Rectal smooth muscle tissue (tissue), 1 donor: ENCODE measurements at regions not wholly inside any gene's neighbourhood (a gene's known extent, or its start where the extent isn't known, plus 50 kb on each side); places are given as distances from the start of the nearest gene placed in this dataset.

Experiments
- H3K27ac ChIP-seq: one replicate; pipeline ENCODE4 v1.7.0; 2013; ENCODE audit warnings: low read depth, low read length, inconsistent platforms
- H3K27me3 ChIP-seq: one replicate; pipeline ENCODE4 v1.7.0; 2013; ENCODE audit warnings: low read length; ENCODE audit not compliant: control insufficient read depth, insufficient read depth
- H3K36me3 ChIP-seq: one replicate; pipeline ENCODE4 v1.7.0; 2013; ENCODE audit warnings: low read length; ENCODE audit not compliant: control insufficient read depth, insufficient read depth
- H3K4me1 ChIP-seq: one replicate; pipeline ENCODE4 v1.7.0; 2013; ENCODE audit warnings: low read length; ENCODE audit not compliant: control insufficient read depth, insufficient read depth
- H3K4me3 ChIP-seq: one replicate; pipeline ENCODE4 v1.7.0; 2013; ENCODE audit warnings: low read length
- H3K9ac ChIP-seq: one replicate; pipeline ENCODE4 v1.7.0; 2013; ENCODE audit warnings: low read length

DNA sequence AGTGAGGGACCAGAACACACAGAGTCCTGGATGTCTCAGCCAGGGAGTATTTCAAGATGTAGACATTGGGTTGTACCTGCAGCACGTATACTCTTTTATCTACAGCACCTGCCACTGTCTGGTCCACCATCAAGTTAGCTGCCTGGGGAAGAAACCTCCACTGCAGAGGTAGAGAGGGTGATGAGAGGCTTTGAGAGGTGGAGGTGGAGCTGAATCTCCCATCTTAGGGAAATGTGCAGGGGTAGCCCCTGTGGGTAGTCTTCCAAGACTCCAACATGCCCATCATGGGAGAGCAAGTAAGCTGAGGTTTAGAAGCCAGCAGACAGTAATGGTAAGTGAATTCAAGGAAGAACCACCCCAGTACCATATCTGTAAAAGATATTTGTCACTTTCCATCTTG lies 93.3 kb upstream of the CELF4 start:
- Histone ChIP-seq H3K27ac (no peak overlapping the region), H3K4me1 (no peaks in the 10 kb centered on the region), H3K27me3 (no peaks in the 10 kb centered on the region), H3K9ac (no peak overlapping the region), H3K36me3 (no peaks in the 10 kb centered on the region), H3K4me3 (no peak overlapping the region)

DNA sequence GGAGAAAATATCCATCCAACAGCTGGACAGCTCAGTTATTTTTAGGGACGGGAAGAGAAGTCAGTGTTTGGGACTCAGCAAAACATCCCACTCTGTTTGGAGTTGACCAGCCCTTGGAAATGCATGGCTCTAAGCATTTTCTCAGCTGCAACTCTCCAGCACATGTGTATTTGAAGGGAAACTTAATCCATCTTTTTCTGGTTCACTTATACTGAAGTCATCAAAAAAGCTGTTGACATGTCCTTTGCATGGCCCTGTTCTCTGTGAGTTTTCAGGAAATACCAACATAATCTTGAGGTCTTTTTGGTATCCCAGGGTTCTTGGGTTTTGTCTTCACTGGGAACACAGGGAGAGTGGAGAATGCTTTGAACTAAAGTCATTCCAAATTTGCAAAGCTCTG lies 91.9 kb upstream of the CELF4 start:
- Histone ChIP-seq H3K4me3 (no peak overlapping the region), H3K9ac (no peak overlapping the region), H3K36me3 (no peaks in the 10 kb centered on the region), H3K4me1 (no peaks in the 10 kb centered on the region), H3K27me3 (no peaks in the 10 kb centered on the region), H3K27ac (no peak overlapping the region)

DNA sequence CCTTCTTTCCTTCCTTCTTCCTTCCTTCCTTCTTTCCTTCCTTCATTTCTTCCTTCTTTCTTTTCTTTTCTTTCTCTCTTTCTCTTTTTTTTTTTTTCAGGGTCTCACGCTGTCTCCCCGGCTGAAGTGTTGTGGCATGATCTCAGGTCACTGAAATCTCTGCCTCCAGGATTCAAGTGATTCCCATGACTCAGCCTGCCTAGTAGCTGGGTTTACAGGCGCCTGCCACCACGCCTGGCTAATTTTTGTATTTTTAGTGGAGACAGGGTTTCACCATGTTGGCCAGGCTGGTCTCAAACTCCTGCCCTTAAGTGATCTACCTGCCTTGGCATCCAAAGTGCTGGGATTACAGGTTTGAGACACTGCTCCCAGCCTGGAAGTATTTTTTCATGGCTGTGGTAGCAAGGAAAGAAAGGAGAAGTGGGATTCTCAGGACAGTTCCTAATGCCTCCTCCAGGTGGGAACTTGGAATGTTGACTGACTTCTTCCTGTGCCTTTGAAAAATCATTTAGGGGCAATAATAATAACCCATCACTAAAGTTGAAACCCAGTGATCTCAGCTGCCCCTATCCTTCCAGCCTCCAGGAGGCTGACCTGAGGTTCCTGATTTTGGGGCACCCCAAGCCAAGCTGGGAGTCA lies 89.3 kb upstream of the CELF4 start:
- Histone ChIP-seq H3K9ac (no peak overlapping the region), H3K27ac (no peak overlapping the region), H3K27me3 (no peaks in the 10 kb centered on the region), H3K4me3 (no peak overlapping the region), H3K4me1 (no peaks in the 10 kb centered on the region), H3K36me3 (no peaks in the 10 kb centered on the region)

DNA sequence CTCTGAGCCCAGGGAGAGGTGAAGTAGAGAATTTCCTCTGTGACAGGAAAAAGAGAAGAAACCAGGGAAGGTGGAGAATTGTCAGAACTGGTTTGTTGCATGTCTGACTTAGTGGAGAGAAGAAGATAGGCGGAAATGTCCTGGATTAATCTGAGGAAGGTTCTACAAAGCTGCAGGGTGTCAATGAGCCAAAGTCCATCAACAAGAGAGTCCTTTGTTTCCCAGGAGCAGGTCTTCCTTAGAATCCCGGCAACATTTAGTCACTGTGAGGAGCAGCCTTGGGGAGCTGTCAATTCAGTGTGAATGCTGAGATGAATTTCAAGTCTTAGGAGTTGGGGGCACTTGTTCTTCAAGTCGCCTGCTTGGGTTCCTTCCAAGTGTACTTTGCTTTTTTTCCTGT lies 88.4 kb upstream of the CELF4 start:
- Histone ChIP-seq H3K27me3 (no peaks in the 10 kb centered on the region), H3K27ac (no peak overlapping the region), H3K4me3 (no peak overlapping the region), H3K4me1 (no peaks in the 10 kb centered on the region), H3K36me3 (no peaks in the 10 kb centered on the region), H3K9ac (no peak overlapping the region)

DNA sequence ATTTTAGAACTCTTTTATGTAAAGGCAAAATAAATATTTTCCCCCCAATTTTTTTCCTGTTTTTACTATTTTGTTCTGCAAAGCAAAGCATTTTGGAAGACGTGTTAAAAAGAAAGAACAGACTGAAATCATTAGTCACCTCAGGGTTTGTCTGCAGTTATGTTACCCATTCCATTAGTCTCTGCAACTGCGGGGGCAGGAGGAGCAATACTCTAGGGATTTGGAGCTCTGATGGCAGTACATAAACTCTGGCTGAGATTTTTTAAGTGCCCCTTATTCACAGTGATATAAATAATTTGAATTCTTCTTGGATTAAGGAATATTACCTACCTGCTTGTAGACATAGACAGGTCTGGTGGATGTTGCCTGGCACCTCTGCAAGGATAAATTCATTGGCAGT lies 88.0 kb upstream of the CELF4 start:
- no peak overlapping the region for H3K4me3 ChIP-seq
- no peaks in the 10 kb centered on the region for H3K36me3 ChIP-seq
- H3K27me3 ChIP-seq, result no peaks in the 10 kb centered on the region
- H3K4me1 ChIP-seq, result no peaks in the 10 kb centered on the region
- no peak overlapping the region for H3K9ac ChIP-seq
- H3K27ac ChIP-seq, result no peak overlapping the region

DNA sequence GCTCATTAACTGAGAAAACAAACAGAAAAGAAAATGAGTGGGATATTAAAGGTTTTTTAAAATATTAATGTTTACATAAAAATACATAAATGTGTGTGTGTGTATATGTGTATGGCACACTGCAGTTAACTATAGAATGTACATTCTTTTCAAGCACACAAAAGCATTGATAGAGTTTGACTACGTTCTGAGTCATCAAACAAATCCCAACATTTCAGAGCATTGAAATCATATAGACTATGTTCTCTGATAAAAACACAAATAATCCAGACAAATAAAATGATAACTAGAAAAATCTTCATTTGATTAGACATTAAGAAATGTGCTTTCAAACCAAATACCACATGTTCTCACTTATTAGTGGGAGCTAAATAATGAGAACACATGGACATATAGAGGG lies 84.3 kb upstream of the CELF4 start:
- H3K9ac ChIP-seq, result no peak overlapping the region

DNA sequence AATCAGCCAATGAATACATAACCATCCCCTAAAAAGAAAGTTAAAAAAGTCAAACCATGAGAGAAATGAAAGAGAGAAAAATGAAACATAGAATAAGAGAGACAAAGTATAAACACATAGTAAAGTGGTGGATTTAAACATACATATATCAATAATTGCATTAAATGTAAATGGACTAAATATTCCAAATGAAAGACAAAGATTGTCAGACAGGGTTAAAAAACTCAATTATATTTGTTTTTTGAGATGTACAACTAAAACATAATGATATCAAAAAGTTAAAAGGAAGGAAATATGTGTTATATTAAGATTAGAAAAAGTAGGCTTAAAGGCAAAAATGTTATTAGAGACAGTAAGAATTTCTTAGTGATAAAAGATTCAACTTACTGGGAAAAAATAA lies 83.8 kb upstream of the CELF4 start:
- Histone ChIP-seq H3K27ac (no peak overlapping the region), H3K4me3 (no peak overlapping the region), H3K36me3 (no peaks in the 10 kb centered on the region), H3K4me1 (no peaks in the 10 kb centered on the region), H3K27me3 (no peaks in the 10 kb centered on the region), H3K9ac (no peak overlapping the region)

More for the DNA sequence above, 84.3 kb upstream of the CELF4 start:
- no peak overlapping the region for H3K27ac ChIP-seq
- H3K4me3 ChIP-seq, result no peak overlapping the region
- H3K27me3 ChIP-seq, result no peaks in the 10 kb centered on the region
- H3K4me1 ChIP-seq, result no peaks in the 10 kb centered on the region
- H3K36me3 ChIP-seq, result no peaks in the 10 kb centered on the region

DNA sequence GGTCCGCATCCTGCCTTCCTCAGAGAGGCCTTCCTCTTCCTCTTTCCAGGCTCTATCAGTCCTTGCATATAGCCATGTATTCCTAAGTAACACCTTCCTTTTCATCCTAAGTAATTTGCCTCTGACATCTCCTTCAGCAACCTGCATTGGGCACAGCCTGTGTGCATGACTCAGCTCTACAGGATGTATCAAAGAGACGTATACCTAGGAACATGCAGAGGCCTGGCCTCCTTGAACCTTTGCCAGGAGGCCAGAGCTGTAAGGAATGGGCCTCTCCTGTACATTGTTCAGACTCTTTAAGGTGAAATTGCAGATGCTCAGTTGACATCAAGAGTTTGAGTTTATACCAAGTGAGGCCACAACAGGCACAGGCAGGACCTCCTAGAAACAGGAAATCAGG lies 76.0 kb upstream of the CELF4 start:
- Histone ChIP-seq H3K36me3 (no peaks in the 10 kb centered on the region), H3K27ac (no peak overlapping the region), H3K9ac (no peak overlapping the region), H3K4me1 (no peaks in the 10 kb centered on the region), H3K4me3 (no peak overlapping the region), H3K27me3 (no peaks in the 10 kb centered on the region)

DNA sequence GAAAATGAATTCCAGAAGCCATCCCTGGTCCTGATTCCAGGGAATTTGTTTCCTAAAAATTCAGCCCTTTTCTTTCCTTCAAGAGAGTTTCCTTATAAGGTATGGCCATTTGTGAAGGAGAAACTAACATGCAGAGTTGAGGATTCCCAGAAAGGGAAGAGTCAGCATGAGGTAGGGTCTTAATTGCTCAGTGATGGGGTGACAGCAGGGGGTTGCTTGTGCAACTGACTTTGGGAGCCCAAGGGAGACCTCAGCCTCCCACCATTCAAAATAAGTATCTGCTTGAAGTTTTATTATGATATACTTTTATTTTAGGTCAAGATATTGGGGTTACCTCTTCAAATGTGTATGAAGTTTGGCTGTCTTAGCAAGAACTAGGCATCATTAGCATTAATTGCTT lies 74.9 kb upstream of the CELF4 start:
- Histone ChIP-seq H3K9ac (no peak overlapping the region), H3K4me1 (no peaks in the 10 kb centered on the region), H3K4me3 (no peak overlapping the region), H3K36me3 (no peaks in the 10 kb centered on the region), H3K27ac (no peak overlapping the region), H3K27me3 (no peaks in the 10 kb centered on the region)

DNA sequence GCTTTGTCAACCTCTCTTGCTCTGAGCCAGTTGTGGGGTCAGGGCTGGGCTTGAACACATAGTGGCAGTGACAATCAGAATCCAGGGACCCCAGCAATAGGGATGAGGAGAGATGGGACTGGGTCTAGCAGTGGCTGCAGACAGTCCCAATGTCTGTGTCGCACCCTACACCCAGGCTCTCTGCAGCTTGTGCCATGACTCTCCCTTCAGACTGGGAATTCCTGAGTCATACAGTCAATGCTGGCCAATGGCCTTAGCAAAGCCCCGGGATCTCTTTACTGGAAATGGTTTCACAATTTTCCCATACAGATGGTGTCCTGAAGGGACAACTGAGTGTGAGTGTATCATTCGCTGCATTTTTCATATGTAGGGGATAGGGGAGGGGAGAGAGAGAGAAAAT lies 74.2 kb upstream of the CELF4 start:
- H3K4me1 ChIP-seq, result no peaks in the 10 kb centered on the region
- H3K27ac ChIP-seq, result no peak overlapping the region
- no peaks in the 10 kb centered on the region for H3K27me3 ChIP-seq
- H3K36me3 ChIP-seq, result no peaks in the 10 kb centered on the region
- no peak overlapping the region for H3K9ac ChIP-seq
- H3K4me3 ChIP-seq, result no peak overlapping the region

DNA sequence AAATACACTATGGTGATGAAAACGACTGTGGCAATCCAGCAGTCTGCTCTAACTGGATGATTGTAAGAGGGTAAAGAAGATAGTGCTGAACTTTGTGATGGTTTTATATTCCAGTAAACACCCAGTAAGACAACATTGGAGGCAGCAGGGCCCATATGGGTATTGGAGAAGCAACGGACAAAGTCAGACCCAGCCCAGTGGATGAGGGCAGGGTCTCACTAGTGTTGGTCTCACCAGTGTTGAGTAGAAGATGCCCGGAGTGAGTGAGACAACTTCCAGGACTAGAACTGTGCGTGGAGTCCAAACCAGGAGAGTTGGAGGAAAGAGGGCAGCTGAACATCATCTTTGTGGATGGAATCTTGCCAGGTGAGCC lies 71.9 kb upstream of the CELF4 start:
- Histone ChIP-seq H3K36me3 (no peaks in the 10 kb centered on the region), H3K27ac (no peak overlapping the region), H3K4me3 (no peak overlapping the region), H3K27me3 (no peaks in the 10 kb centered on the region), H3K4me1 (no peaks in the 10 kb centered on the region), H3K9ac (no peak overlapping the region)

DNA sequence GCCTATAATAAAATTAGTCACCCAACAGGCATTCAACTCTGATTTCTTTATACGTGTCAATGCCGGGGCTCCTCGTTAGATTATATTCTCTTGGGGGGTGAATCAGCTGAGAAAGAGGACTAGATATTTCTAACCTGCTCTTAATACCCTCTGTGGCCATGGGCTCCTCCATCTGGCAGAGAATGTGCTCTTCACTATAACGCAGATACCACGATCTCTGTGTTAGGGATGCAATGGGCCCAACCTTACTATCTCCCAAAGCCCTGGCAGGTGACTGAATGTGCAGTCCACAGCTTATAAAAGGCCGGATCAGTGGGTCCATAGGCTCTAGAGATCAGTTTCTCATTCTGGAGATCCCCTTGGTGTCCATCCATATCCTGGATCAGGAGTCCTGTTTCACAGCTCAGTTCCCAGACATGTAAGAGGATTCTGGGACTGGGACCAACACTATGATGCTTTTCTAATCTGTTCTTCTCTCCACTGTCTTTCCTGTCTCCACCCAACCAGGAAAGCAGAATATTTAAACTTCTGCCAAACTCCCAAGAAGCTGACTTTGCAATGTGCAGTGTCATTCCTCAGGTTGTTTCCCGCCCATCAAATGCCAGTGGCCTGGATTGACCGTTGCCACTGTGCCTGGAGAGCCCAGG lies 71.4 kb upstream of the CELF4 start:
- H3K4me1 ChIP-seq, result no peaks in the 10 kb centered on the region
- H3K27me3 ChIP-seq, result no peaks in the 10 kb centered on the region
- no peak overlapping the region for H3K27ac ChIP-seq
- no peaks in the 10 kb centered on the region for H3K36me3 ChIP-seq
- H3K4me3 ChIP-seq, result no peak overlapping the region
- no peak overlapping the region for H3K9ac ChIP-seq

DNA sequence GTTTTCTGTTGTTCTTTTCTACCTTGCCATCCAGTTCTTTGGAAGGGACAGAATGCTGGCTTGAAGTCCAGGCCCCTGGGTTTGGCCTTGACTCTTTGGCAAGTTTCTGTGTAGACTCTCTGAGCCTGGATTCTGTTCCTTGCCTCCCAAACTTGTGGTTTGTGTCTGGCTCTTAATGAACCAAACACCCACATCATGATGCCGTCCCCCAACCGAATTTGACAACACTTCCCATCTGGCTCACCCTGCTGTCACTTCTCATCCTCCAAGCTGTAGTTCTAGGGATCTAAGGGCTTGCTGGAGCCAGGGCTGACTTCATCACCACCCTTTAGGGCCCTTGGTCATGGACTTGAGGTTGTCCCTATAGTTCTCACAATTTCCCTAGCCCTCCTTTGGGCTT lies 68.9 kb upstream of the CELF4 start:
- no peaks in the 10 kb centered on the region for H3K4me1 ChIP-seq
- no peak overlapping the region for H3K4me3 ChIP-seq
- H3K36me3 ChIP-seq, result no peaks in the 10 kb centered on the region
- no peak overlapping the region for H3K9ac ChIP-seq
- no peak overlapping the region for H3K27ac ChIP-seq
- H3K27me3 ChIP-seq, result no peaks in the 10 kb centered on the region
